Endodermal cell (in vitro differentiated cells): ENCODE measurements at regions not wholly inside any gene's neighbourhood (a gene's known extent, or its start where the extent isn't known, plus 50 kb on each side); places are given as distances from the start of the nearest gene placed in this dataset.

ENCODE experiments used
- DNase-seq: peaks from one replicate; pipeline ENCODE4 v3.0.0-alpha.2; 2017
- H3K27ac ChIP-seq: 2 replicates; pipeline ENCODE4 v1.5.1; 2013; ENCODE audit warnings: mild to moderate bottlenecking, low read depth, low read length, moderate library complexity
- H3K27me3 ChIP-seq: 2 replicates; pipeline ENCODE4 v1.6.1; 2013; ENCODE audit warnings: mild to moderate bottlenecking, low read length, moderate library complexity; ENCODE audit not compliant: insufficient read depth, control insufficient read depth, poor library complexity, severe bottlenecking
- H3K36me3 ChIP-seq: 2 replicates; pipeline ENCODE4 v1.7.0; 2013; ENCODE audit warnings: mild to moderate bottlenecking, low read length, moderate library complexity; ENCODE audit not compliant: control insufficient read depth, insufficient read depth
- H3K4me1 ChIP-seq: one replicate; pipeline ENCODE4 v1.7.0; 2013; ENCODE audit warnings: low read length; ENCODE audit not compliant: control insufficient read depth, insufficient read depth
- H3K4me3 ChIP-seq: 2 replicates; pipeline ENCODE4 v1.5.1; 2013; ENCODE audit warnings: mild to moderate bottlenecking, low read length, moderate library complexity
- H3K9ac ChIP-seq: 2 replicates; pipeline ENCODE4 v1.6.1; 2013; ENCODE audit warnings: mild to moderate bottlenecking, low read length, moderate library complexity; ENCODE audit not compliant: poor library complexity, severe bottlenecking; ENCODE audit errors: extremely low read depth
- H3K9me3 ChIP-seq: 2 replicates; pipeline ENCODE4 v1.6.1; 2013; ENCODE audit warnings: mild to moderate bottlenecking, low read length, moderate library complexity; ENCODE audit not compliant: control insufficient read depth
- H3K27ac Mint-ChIP-seq: 2 replicates; pipeline ENCODE4 v1.8.0; 2020; ENCODE audit warnings: mixed read lengths
- H3K27me3 Mint-ChIP-seq: 2 replicates; pipeline ENCODE4 v1.8.0; 2021; ENCODE audit warnings: mild to moderate bottlenecking, mixed read lengths; ENCODE audit not compliant: insufficient read depth
- H3K36me3 Mint-ChIP-seq: 2 replicates; pipeline ENCODE4 v1.8.0; 2020; ENCODE audit warnings: low read depth, mixed read lengths
- H3K4me1 Mint-ChIP-seq: 2 replicates; pipeline ENCODE4 v1.8.0; 2020; ENCODE audit warnings: mixed read lengths
- H3K4me3 Mint-ChIP-seq: 2 replicates; pipeline ENCODE4 v1.8.0; 2020; ENCODE audit warnings: mild to moderate bottlenecking, moderate library complexity, mixed read lengths
- H3K9me3 Mint-ChIP-seq: 2 replicates; pipeline ENCODE4 v1.8.0; 2020; ENCODE audit warnings: mild to moderate bottlenecking, mixed read lengths
- WGBS, 2 experiments: methylation state at CpG; one replicate each; pipeline versions ENCODE4 v1.1.5 to v1.1.7; 2013; ENCODE audit warnings: missing lambda C conversion rate in 2 of 2, mixed read lengths in 1 of 2; ENCODE audit not compliant: insufficient coverage in 1 of 2, insufficient read length in 1 of 2; 5-methylcytosine and 5-hydroxymethylcytosine counted together
- TF ChIP-seq, protein P1 (sequence below): fragments of 200-600 bp; sonication (generic); conservative IDR thresholded peaks from 2 replicates; pipeline ENCODE4 v1.5.0; 2021; ENCODE audit warnings: antibody characterized with exemption, mild to moderate bottlenecking

GRCh38 chr1:239587066-239587465, 200.7 kb downstream of the CHRM3 start:
- Histone ChIP-seq H3K4me1 (no peaks in the 10 kb centered on the region), H3K4me3 (no peak overlapping the region), H3K27ac (no peak overlapping the region), H3K27me3 (no peaks in the 10 kb centered on the region), H3K36me3 (no peaks in the 10 kb centered on the region), H3K9me3 (no peaks in the 10 kb centered on the region), H3K9ac (no peak overlapping the region)
- Mint-ChIP-seq H3K4me1 (no peaks in the 10 kb centered on the region), H3K27me3 (no peaks in the 10 kb centered on the region), H3K9me3 (no peaks in the 10 kb centered on the region), H3K27ac (no peak overlapping the region), H3K36me3 (no peaks in the 10 kb centered on the region), H3K4me3 (no peak overlapping the region)
- peak; percentile 53 for DNase-seq
- WGBS, 2 experiments: 74% methylated on average over 8 of the region's 8 CpGs; no CpG with 5 or more reads in 1 of the 2 experiments
- TF ChIP-seq, protein P1, sequence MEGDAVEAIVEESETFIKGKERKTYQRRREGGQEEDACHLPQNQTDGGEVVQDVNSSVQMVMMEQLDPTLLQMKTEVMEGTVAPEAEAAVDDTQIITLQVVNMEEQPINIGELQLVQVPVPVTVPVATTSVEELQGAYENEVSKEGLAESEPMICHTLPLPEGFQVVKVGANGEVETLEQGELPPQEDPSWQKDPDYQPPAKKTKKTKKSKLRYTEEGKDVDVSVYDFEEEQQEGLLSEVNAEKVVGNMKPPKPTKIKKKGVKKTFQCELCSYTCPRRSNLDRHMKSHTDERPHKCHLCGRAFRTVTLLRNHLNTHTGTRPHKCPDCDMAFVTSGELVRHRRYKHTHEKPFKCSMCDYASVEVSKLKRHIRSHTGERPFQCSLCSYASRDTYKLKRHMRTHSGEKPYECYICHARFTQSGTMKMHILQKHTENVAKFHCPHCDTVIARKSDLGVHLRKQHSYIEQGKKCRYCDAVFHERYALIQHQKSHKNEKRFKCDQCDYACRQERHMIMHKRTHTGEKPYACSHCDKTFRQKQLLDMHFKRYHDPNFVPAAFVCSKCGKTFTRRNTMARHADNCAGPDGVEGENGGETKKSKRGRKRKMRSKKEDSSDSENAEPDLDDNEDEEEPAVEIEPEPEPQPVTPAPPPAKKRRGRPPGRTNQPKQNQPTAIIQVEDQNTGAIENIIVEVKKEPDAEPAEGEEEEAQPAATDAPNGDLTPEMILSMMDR: peak; percentile 35

DNA sequence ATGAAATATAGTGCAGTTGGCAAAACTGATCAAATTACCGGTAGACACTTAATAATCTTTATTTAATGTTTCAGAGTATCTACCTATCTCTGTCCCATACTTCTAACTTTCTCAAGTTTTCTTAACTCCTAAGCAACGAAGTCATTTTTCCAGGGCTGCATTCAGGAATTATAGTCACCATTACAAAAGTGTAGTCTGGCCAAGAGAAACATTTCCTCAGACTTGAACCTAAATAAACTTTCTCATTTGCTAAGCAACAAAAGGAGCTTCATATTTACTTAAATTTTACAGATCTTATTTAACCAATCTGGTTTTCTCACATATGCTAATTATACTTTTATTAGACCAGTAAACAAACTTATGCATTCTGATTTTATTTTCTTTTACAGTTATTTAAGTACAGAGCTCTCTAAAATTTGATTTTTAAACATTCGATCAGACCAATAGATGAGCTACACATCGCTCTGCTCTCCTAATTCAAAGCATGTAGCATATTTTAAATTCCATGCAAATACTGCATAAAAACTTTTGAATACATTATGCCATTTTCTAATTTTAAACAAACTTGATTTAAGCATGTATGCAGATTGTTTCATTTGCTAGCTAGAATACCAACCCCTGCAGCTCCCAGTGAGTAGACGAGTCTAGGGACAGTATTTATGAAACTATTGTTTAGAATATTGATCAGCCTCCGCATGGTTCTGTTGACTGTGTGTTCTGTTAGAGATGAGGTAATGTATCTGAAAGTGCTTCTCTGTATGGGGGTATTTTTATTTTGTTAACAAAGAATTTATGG, 201.4 kb downstream of the CHRM3 start:
- no peaks in the 10 kb centered on the region for H3K36me3 ChIP-seq
- H3K27ac ChIP-seq: no peak overlapping the region
- DNase-seq: no peak
- no peak overlapping the region for H3K4me3 ChIP-seq
- WGBS, 2 experiments: 89 to 94% methylated on average over 5 to 6 of the region's 6 CpGs
- H3K4me1 ChIP-seq: no peaks in the 10 kb centered on the region
- no peak overlapping the region for H3K4me3 Mint-ChIP-seq
- no peak overlapping the region for H3K9ac ChIP-seq
- H3K4me1 Mint-ChIP-seq: peaks cover 2% of the 10 kb centered on the region
- no peaks in the 10 kb centered on the region for H3K9me3 Mint-ChIP-seq
- no peaks in the 10 kb centered on the region for H3K27me3 ChIP-seq
- no peaks in the 10 kb centered on the region for H3K9me3 ChIP-seq
- TF ChIP-seq, protein P1: no peak
- no peaks in the 10 kb centered on the region for H3K27me3 Mint-ChIP-seq
- no peaks in the 10 kb centered on the region for H3K36me3 Mint-ChIP-seq
- no peak overlapping the region for H3K27ac Mint-ChIP-seq

GRCh38 chr1:239590556-239590955, 204.2 kb downstream of the CHRM3 start:
- Histone ChIP-seq H3K27me3 (no peaks in the 10 kb centered on the region), H3K9ac (no peak overlapping the region), H3K36me3 (no peaks in the 10 kb centered on the region), H3K4me1 (no peaks in the 10 kb centered on the region), H3K9me3 (no peaks in the 10 kb centered on the region), H3K4me3 (no peak overlapping the region), H3K27ac (no peak overlapping the region)
- TF ChIP-seq, protein P1: no peak
- DNase-seq: no peak
- Mint-ChIP-seq H3K36me3 (no peaks in the 10 kb centered on the region), H3K27ac (no peak overlapping the region), H3K4me3 (no peak overlapping the region), H3K9me3 (no peaks in the 10 kb centered on the region), H3K4me1 (peaks cover 9% of the 10 kb centered on the region), H3K27me3 (no peaks in the 10 kb centered on the region)
